ENCODE measurements at regions not wholly inside any gene's neighbourhood (a gene's known extent, or its start where the extent isn't known, plus 50 kb on each side); places are given as distances from the start of the nearest gene placed in this dataset.
"Not testable (repeated sequence)": the region's sequence is repeated elsewhere in the genome, so short reads cannot be mapped to it uniquely, and the experiment has no call there.

DNA sequence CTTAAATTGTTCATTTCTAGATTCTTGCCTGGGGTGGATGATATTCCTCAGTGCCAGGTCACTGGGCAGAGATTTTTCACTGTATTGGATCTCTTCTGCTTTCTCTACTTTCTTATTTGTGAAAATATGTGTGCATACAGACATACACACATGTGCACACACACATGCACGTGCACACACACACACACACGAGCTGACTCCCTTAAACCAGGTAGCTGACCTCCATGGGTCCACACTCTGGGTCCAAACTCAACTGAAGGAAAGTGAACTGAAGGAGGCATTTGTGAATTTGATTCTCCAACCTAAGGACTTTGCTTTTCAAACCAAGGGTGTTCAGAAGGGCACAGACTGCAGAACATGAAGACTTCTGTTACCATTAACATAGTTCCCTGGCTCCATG lies 113.8 kb downstream of the POTEB start:
- TF ChIP-seq, protein P1, sequence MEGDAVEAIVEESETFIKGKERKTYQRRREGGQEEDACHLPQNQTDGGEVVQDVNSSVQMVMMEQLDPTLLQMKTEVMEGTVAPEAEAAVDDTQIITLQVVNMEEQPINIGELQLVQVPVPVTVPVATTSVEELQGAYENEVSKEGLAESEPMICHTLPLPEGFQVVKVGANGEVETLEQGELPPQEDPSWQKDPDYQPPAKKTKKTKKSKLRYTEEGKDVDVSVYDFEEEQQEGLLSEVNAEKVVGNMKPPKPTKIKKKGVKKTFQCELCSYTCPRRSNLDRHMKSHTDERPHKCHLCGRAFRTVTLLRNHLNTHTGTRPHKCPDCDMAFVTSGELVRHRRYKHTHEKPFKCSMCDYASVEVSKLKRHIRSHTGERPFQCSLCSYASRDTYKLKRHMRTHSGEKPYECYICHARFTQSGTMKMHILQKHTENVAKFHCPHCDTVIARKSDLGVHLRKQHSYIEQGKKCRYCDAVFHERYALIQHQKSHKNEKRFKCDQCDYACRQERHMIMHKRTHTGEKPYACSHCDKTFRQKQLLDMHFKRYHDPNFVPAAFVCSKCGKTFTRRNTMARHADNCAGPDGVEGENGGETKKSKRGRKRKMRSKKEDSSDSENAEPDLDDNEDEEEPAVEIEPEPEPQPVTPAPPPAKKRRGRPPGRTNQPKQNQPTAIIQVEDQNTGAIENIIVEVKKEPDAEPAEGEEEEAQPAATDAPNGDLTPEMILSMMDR (IDR thresholded peaks at IDR 0.05): not testable (repeated sequence)
- not testable (repeated sequence) for TF ChIP-seq TCF7L2, POLR2AphosphoS5 (IDR thresholded peaks at IDR 0.05; ENCODE audit: low read depth, low read length)
